Left kidney (tissue), 1 donor: ENCODE measurements at regions not wholly inside any gene's neighbourhood (a gene's known extent, or its start where the extent isn't known, plus 50 kb on each side); places are given as distances from the start of the nearest gene placed in this dataset.
"Not testable (repeated sequence)": the region's sequence is repeated elsewhere in the genome, so short reads cannot be mapped to it uniquely, and the experiment has no call there.

Experiments
- DNase-seq: peaks from one replicate; pipeline ENCODE4 v3.0.0-alpha.2; 2013

- DNase-seq = no peak
These were observed 84.1 kb upstream of the MED13L start for GRCh38 chr12:116361414-116362223.

- DNase-seq = no peak
These were observed 87.6 kb upstream of the MED13L start for GRCh38 chr12:116365114-116365513.

GRCh38 chr12:116365606-116366455 is 88.3 kb upstream of the MED13L start:
- no peak for DNase-seq

GRCh38 chr12:116366456-116366776 is 88.9 kb upstream of the MED13L start:
- no peak for DNase-seq

- DNase-seq = no peak
These were observed 89.3 kb upstream of the MED13L start for GRCh38 chr12:116366824-116367223.

- no peak for DNase-seq
These were observed 91.0 kb upstream of the MED13L start for GRCh38 chr12:116368196-116369194.

GRCh38 chr12:116370004-116370404 is 92.5 kb upstream of the MED13L start:
- no peak for DNase-seq

- no peak for DNase-seq
These were observed 93.5 kb upstream of the MED13L start for GRCh38 chr12:116370886-116371580.

- DNase-seq = no peak
These were observed 95.3 kb upstream of the MED13L start for GRCh38 chr12:116372815-116373214.

- DNase-seq = no peak
These were observed 96.2 kb upstream of the MED13L start for GRCh38 chr12:116373572-116374206.

- DNase-seq = no peak
These were observed 96.7 kb upstream of the MED13L start for GRCh38 chr12:116374207-116374606.

- no peak for DNase-seq
These were observed 97.9 kb upstream of the MED13L start for GRCh38 chr12:116375278-116375842.

GRCh38 chr12:116376354-116377193 is 99.1 kb upstream of the MED13L start:
- no peak for DNase-seq

GRCh38 chr12:116377194-116377571 is 99.7 kb upstream of the MED13L start:
- not testable (repeated sequence) for DNase-seq

GRCh38 chr12:116378002-116378401 is 100.5 kb upstream of the MED13L start:
- no peak for DNase-seq

- no peak for DNase-seq
These were observed 102.6 kb upstream of the MED13L start for GRCh38 chr12:116380108-116380507.

- DNase-seq = not testable (repeated sequence)
These were observed 103.2 kb upstream of the MED13L start for GRCh38 chr12:116380740-116381139.

- no peak for DNase-seq
These were observed 103.8 kb upstream of the MED13L start for GRCh38 chr12:116381240-116381743.
